IPS-20b (cell line): ENCODE measurements at regions not wholly inside any gene's neighbourhood (a gene's known extent, or its start where the extent isn't known, plus 50 kb on each side); places are given as distances from the start of the nearest gene placed in this dataset.

Experiments used
- H3K27ac ChIP-seq: one replicate; pipeline ENCODE4 v1.5.1; 2013; ENCODE audit warnings: low read length
- H3K27me3 ChIP-seq: 2 replicates; pipeline ENCODE4 v1.6.1; 2013; ENCODE audit warnings: mild to moderate bottlenecking, low read length, inconsistent platforms; ENCODE audit not compliant: insufficient read depth
- H3K36me3 ChIP-seq: 2 replicates; pipeline ENCODE4 v1.6.1; 2013; ENCODE audit warnings: low read depth, mild to moderate bottlenecking, inconsistent platforms, low read length, moderate library complexity; ENCODE audit not compliant: insufficient read depth
- H3K4me1 ChIP-seq: 2 replicates; pipeline ENCODE4 v1.6.1; 2013; ENCODE audit warnings: mild to moderate bottlenecking, control low read depth, inconsistent platforms, low read length, moderate library complexity; ENCODE audit not compliant: insufficient read depth
- H3K4me3 ChIP-seq: 2 replicates; pipeline ENCODE4 v1.5.1; 2013; ENCODE audit warnings: mild to moderate bottlenecking, low read length, inconsistent platforms
- H3K9ac ChIP-seq: 2 replicates; pipeline ENCODE4 v1.6.1; 2013; ENCODE audit warnings: low read depth, mild to moderate bottlenecking, inconsistent platforms, low read length, moderate library complexity
- H3K9me3 ChIP-seq: 2 replicates; pipeline ENCODE4 v1.6.1; 2013; ENCODE audit warnings: mild to moderate bottlenecking, low read depth, low read length, inconsistent platforms; ENCODE audit not compliant: insufficient read depth

DNA sequence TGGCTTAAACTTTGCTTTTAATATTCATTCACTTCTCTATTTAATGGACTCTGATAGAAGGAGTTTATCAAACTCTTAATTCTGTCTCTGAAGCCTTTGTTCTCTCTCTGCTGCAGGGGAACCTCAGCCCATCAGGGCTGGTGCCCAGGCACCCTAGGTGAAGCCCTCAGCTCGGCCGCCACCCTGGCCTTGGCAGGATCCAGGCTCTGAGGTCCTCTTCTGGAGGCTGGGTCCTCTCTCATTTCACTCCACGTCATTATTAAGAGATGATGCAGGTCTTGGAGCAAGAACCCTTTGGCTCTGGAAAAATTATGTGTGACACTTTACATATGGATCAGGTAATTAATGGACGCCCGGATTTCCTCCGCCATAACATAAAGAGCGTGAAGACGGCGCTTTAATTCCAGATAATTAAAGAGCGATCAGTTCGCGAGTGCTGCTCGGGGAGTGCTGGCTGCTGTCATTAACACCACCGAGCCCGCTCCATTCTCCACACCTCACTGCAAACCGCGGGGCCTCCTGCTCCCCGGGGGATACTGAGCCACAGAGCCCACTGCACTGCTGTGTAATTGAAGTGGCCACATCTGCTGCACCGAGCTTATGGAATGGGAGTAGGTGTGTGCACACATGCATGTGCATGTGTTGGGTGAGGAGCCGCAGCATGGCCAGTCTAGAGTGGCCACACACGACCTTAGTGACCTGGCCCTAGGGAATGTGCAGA, 259.4 kb upstream of the TNRC6C start:
- Histone ChIP-seq H3K9ac (no peak overlapping the region), H3K4me3 (no peak overlapping the region), H3K4me1 (peaks cover 20% of the 10 kb centered on the region; the same call in 1 of the 2 replicates), H3K9me3 (peaks cover 14% of the 10 kb centered on the region), H3K27ac (no peak overlapping the region), H3K27me3 (peaks cover 48% of the 10 kb centered on the region), H3K36me3 (no peaks in the 10 kb centered on the region)

DNA sequence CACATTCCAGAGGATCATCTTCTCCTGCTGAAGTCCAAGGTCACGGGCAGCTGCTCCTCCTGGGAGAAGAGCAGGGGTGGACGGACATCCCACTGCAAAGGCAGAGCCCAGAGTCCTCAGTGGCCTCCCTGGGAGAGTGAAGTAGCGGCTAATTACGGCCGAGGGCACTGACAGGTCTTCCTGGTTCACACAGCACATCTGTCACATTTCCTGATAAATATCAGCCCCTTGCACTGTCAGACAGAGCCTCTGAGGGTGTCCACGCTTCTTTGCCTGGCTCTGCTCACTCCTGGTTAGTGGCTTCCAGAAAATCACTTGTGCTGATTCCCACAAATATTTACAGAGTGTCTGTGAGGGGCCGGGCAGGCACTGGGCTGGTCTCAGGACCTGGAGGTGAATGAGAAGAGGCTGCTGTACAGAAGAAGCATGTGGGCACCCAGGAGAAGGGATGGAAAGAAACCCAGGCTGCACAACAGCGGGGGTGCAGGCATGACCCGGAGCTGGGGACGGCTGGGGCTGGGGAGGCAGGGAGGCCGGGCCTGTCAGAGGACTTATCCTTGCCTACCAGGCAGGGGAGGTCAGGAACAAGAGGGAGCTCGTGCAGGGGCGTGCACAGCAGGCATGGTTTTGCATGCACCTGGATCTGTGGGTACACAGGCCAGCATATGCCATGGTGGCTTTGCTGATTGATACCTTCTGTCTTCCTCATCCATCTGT, 258.2 kb upstream of the TNRC6C start:
- H3K4me3 ChIP-seq = no peak overlapping the region
- H3K9ac ChIP-seq = no peak overlapping the region
- H3K36me3 ChIP-seq = no peaks in the 10 kb centered on the region
- no peak overlapping the region for H3K27ac ChIP-seq
- peaks cover 19% of the 10 kb centered on the region; the same call in 1 of the 2 replicates for H3K4me1 ChIP-seq
- H3K27me3 ChIP-seq = peaks cover 35% of the 10 kb centered on the region
- peaks cover 26% of the 10 kb centered on the region for H3K9me3 ChIP-seq

DNA sequence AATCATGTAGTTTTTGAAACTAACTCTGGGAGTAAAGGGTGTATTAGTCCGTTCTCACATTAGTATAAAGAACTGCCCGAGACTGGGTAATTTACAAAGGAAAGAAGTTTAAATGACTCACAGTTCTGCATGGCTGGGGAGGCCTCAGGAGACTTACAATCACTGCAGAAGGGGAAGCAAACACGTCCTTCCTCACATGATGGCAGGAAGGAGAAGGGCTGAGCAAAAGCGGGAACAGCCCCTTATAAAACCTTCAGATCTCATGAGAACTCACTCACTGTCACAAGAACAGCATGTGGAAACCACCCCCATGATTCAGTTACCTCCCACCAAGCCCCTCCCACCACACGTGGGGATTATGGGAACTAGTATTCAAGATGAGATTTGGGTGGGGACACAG, 256.5 kb upstream of the TNRC6C start:
- peaks cover 12% of the 10 kb centered on the region; the same call in 1 of the 2 replicates for H3K4me1 ChIP-seq
- H3K27ac ChIP-seq = no peak overlapping the region
- peaks cover 20% of the 10 kb centered on the region for H3K27me3 ChIP-seq
- no peaks in the 10 kb centered on the region for H3K36me3 ChIP-seq
- H3K9ac ChIP-seq = no peak overlapping the region
- H3K9me3 ChIP-seq = peaks cover 36% of the 10 kb centered on the region
- no peak overlapping the region for H3K4me3 ChIP-seq

DNA sequence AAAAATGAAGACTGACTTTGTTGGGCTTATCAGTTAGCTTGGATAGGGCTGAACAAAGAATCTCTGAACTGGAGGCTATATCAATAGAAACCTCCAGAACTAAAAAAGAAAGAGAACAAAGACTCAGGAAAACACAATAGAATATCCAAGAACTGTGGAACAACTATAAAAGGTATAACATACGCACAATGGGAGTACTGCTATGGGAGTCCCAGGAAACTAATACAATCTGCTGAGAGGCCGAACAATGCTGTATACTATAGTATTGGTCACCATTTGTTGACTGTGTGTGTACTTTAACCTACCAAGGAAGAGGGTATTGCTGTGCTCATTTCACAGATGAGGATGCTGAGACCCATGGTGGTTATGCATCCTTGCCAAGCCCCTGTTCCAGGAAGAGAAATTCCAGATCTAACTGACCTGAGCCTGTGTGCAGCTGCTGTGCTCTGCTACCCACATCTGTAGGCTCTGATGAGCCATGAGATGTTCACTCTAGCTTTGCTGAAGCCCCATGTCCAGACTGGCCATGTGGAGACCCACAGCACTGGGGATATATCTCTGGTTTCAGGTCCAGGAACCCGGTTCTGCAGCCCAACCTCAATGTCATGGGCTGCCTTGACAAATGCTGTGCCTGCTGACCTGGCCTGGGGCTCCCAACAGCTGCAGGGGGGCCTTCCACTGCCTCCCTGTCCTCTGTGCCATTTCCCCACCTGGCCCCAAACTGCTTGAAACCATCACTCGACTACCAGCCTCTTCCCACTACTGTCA, 254.3 kb upstream of the TNRC6C start:
- Histone ChIP-seq H3K27ac (no peak overlapping the region), H3K4me1 (peaks cover 7% of the 10 kb centered on the region; the same call in 1 of the 2 replicates), H3K27me3 (peaks cover 5% of the 10 kb centered on the region; the same call in 1 of the 2 replicates), H3K9me3 (peaks cover 40% of the 10 kb centered on the region), H3K9ac (no peak overlapping the region), H3K36me3 (no peaks in the 10 kb centered on the region), H3K4me3 (no peak overlapping the region)

DNA sequence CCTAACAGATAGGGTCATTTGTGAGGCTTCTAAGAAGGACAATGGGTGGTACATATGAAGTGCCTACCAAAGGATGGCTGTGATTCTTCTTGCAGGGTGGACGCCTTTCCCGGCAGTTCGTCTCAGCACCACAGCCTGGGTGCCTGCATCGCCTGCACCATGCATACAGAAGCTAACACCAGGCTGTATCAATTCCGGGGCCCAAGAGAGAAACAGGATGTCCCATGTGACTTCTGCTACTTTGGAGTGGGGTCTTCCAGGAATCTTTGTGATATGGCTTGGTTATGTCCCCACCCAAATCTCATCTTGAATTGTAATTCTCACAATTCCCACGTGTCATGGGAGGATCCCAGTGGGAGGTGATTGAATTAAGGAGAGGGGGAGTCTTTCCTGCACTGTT, 251.6 kb upstream of the TNRC6C start:
- H3K36me3 ChIP-seq = no peaks in the 10 kb centered on the region
- no peak overlapping the region for H3K27ac ChIP-seq
- H3K27me3 ChIP-seq = peaks cover 16% of the 10 kb centered on the region; the same call in 1 of the 2 replicates
- H3K9ac ChIP-seq = no peak overlapping the region
- no peak overlapping the region for H3K4me3 ChIP-seq
- peaks cover 40% of the 10 kb centered on the region for H3K9me3 ChIP-seq
- H3K4me1 ChIP-seq = no peaks in the 10 kb centered on the region; the same call in 1 of the 2 replicates

DNA sequence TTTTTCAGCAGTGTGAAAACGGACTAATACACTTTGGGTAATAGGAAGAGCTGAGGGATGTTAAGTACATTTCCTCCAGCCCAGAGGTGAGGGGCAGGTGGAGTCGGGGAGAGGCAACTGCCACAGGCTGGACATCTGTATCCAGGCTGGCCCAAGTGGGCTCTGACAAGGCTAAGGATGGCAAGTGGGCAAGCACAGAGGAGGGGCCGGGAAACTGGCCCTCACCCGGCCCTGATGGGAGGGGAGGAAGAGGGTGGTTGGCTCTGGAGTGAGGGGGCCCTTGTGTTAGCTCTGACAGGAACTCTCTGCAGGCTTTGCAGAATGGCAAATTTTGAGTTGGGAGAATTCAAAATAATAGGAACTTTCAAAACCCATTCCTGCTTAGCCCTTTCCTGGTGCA, 251.0 kb upstream of the TNRC6C start:
- no peak overlapping the region for H3K9ac ChIP-seq
- no peak overlapping the region for H3K4me3 ChIP-seq
- no peaks in the 10 kb centered on the region for H3K36me3 ChIP-seq
- no peaks in the 10 kb centered on the region; the same call in 1 of the 2 replicates for H3K4me1 ChIP-seq
- H3K27me3 ChIP-seq = peaks cover 16% of the 10 kb centered on the region; the same call in 1 of the 2 replicates
- no peak overlapping the region for H3K27ac ChIP-seq
- H3K9me3 ChIP-seq = peaks cover 37% of the 10 kb centered on the region

DNA sequence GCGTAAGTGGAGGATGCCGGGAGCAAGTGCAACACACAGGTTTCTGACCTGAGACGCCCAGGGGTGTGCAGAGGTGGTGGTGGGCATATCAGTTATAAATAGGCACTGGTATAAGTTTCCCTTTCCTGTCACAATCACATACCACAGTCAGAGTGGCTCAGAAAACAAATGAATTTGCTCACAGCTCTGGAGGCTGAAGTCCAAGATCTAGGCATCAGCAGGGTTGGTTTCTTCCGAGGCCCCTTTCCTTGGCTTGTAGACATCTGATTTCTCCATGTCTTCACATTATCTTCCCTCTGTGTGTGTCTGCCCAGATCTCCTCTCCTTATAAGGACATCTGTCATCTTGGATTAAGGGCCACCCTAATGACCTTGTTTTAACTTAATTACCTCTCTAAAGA, 250.5 kb upstream of the TNRC6C start:
- Histone ChIP-seq H3K27me3 (peaks cover 16% of the 10 kb centered on the region; the same call in 1 of the 2 replicates), H3K36me3 (no peaks in the 10 kb centered on the region), H3K9me3 (peaks cover 36% of the 10 kb centered on the region), H3K9ac (no peak overlapping the region), H3K4me3 (no peak overlapping the region), H3K27ac (no peak overlapping the region), H3K4me1 (no peaks in the 10 kb centered on the region; the same call in 1 of the 2 replicates)

DNA sequence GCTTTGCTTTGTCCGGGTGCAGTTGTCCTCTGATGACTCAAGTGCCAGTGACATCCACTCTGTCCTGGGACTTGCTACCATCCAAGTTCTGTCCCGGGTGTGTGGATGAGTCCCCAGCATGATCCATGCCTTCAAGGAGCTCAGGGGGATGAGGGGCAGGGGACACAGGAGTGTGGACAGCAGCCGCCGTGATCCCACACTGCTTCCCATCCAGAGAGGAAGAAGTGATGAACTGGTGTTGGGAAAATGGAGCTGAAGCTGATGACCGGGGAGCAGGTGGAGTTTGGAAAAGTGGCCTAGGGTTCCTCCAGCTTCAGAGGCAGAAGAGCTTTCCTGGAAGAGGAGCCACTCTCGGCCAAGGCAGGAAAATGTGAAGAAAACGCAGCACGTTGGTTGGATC, 249.6 kb upstream of the TNRC6C start:
- Histone ChIP-seq H3K27me3 (peaks cover 16% of the 10 kb centered on the region; the same call in 1 of the 2 replicates), H3K9ac (no peak overlapping the region), H3K36me3 (no peaks in the 10 kb centered on the region), H3K9me3 (peaks cover 27% of the 10 kb centered on the region), H3K4me3 (no peak overlapping the region), H3K4me1 (no peaks in the 10 kb centered on the region; the same call in 1 of the 2 replicates), H3K27ac (no peak overlapping the region)

DNA sequence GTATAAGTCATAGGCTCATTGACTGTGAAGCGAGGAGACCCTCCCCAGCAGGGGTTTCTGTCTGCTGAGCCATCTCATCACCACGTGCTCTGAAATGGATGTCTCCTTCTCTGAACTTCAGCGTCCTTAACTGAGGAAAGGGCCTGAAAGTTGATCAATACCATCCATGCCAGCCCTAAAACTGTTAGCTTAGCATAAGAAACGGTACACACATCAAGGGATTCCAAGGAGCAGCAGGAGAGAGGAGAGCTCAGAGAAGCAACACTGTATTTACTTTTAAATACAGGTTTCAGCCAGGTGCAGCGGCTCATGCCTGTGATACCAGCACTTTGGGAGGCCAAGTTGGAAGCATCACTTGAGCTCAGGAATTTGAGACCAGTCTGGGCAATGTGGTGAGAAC, 248.9 kb upstream of the TNRC6C start:
- Histone ChIP-seq H3K36me3 (no peaks in the 10 kb centered on the region), H3K9me3 (peaks cover 25% of the 10 kb centered on the region), H3K9ac (no peak overlapping the region), H3K4me3 (no peak overlapping the region), H3K27ac (no peak overlapping the region), H3K4me1 (no peaks in the 10 kb centered on the region; the same call in 1 of the 2 replicates), H3K27me3 (peaks cover 16% of the 10 kb centered on the region; the same call in 1 of the 2 replicates)

DNA sequence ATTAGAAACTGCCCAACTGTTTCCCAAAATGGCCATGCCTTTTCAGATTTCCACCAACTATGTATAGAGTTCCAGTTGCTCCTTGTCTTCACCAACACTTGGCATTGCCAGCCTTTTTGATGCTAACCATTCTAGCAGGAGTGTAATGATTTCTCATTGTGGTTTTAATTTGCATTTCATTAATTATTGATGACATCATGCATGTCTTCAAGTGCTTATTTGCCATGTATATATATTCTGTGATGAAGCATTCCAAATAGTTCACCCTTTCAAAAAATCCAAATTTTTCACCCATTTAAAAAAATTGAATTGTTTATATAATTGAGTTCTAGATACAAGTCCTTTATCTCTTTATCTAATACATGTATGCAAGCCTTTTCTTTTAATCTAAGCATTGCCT, 245.9 kb upstream of the TNRC6C start:
- Histone ChIP-seq H3K4me3 (no peak overlapping the region), H3K27me3 (peaks cover 16% of the 10 kb centered on the region; the same call in 1 of the 2 replicates), H3K36me3 (no peaks in the 10 kb centered on the region), H3K27ac (no peak overlapping the region), H3K4me1 (no peaks in the 10 kb centered on the region; the same call in 1 of the 2 replicates), H3K9ac (no peak overlapping the region), H3K9me3 (peaks cover 22% of the 10 kb centered on the region; the same call in 1 of the 2 replicates)

DNA sequence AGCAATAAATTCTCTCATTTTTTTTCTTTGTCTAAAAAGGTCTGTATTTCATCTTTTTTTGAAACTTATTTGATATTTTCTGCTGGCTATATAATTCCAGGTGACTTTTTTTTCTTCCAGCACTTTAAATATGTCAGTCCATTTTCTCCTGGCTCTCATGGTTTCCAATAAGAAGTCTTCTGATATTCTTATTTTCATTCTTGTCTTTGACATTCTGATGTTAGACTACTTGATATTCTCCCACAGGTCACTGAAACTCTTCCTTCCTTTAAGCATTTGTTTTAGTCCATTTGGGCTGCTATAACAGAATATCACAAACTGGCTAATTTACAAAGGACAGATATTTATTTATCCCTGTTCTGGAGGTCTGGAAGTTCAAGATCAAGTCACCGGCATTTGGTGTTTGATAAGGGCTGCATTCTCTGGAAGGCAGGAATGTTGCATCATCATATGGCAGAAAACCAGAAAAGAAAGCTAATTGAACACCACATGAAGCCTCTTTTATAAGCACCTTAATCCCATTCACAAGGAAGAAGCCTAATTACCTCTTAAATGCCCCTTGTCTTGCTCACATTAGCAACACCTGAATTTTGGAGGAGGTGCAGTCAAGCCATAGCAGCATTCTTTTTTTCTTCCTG, 242.1 kb upstream of the TNRC6C start:
- Histone ChIP-seq H3K9me3 (peaks cover 22% of the 10 kb centered on the region; the same call in 1 of the 2 replicates), H3K36me3 (no peaks in the 10 kb centered on the region), H3K4me3 (no peak overlapping the region), H3K27ac (no peak overlapping the region), H3K4me1 (peaks cover under 1% of the 10 kb centered on the region; the same call in 1 of the 2 replicates), H3K27me3 (no peaks in the 10 kb centered on the region), H3K9ac (no peak overlapping the region)
